ENCODE measurements at regions not wholly inside any gene's neighbourhood (a gene's known extent, or its start where the extent isn't known, plus 50 kb on each side); places are given as distances from the start of the nearest gene placed in this dataset.

GRCh38 chr16:6363396-6363795 lies 969.2 kb upstream of the RBFOX1 start:
- no peak for TF ChIP-seq TCF7L2 (IDR thresholded peaks at IDR 0.05; ENCODE audit: low read depth, low read length)
- TF ChIP-seq ZBTB8A (CRISPR knock-in tag; IDR thresholded peaks at IDR 0.05; ENCODE audit: borderline replicate concordance, low read depth) = no peak
- TF ChIP-seq TBL1XR1 (IDR thresholded peaks at IDR 0.05; ENCODE audit: borderline replicate concordance, low read length, partially characterized antibody) = no peak
- no peak for TF ChIP-seq ZMAT3 (CRISPR knock-in tag; conservative IDR thresholded peaks at IDR 0.05)
- no peak for TF ChIP-seq ZNF7 (CRISPR knock-in tag; IDR thresholded peaks at IDR 0.05)
- no peak for TF ChIP-seq MAFK (conservative IDR thresholded peaks at IDR 0.05 in 1 of 2, IDR thresholded peaks at IDR 0.05 in 1 of 2; ENCODE audit: low read length in 2 of 2)

All from HepG2 (cell line).